ENCODE measurements at regions not wholly inside any gene's neighbourhood (a gene's known extent, or its start where the extent isn't known, plus 50 kb on each side); places are given as distances from the start of the nearest gene placed in this dataset.

GRCh38 chr17:33941744-33942143 lies 313.3 kb upstream of the CCL2 start:
- TF ChIP-seq SMC3 (IDR thresholded peaks at IDR 0.05; ENCODE audit: borderline replicate concordance, low read length) (no peak), PAX5 (IDR thresholded peaks at IDR 0.05; ENCODE audit: borderline replicate concordance, low read depth, low read length) (no peak), YBX1 (IDR thresholded peaks at IDR 0.05) (no peak), POLR2AphosphoS5 (IDR thresholded peaks at IDR 0.05; ENCODE audit: low read length) (no peak), NFIC (IDR thresholded peaks at IDR 0.05; ENCODE audit: low read depth, low read length) (no peak)
- TF ChIP-seq, protein P1, sequence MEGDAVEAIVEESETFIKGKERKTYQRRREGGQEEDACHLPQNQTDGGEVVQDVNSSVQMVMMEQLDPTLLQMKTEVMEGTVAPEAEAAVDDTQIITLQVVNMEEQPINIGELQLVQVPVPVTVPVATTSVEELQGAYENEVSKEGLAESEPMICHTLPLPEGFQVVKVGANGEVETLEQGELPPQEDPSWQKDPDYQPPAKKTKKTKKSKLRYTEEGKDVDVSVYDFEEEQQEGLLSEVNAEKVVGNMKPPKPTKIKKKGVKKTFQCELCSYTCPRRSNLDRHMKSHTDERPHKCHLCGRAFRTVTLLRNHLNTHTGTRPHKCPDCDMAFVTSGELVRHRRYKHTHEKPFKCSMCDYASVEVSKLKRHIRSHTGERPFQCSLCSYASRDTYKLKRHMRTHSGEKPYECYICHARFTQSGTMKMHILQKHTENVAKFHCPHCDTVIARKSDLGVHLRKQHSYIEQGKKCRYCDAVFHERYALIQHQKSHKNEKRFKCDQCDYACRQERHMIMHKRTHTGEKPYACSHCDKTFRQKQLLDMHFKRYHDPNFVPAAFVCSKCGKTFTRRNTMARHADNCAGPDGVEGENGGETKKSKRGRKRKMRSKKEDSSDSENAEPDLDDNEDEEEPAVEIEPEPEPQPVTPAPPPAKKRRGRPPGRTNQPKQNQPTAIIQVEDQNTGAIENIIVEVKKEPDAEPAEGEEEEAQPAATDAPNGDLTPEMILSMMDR (IDR thresholded peaks at IDR 0.05 in 2 of 3, conservative IDR thresholded peaks at IDR 0.05 in 1 of 3; ENCODE audit: control insufficient read depth in 2 of 3, extremely low read depth in 1 of 3, insufficient read depth in 1 of 3, low read depth in 3 of 3, low read length in 3 of 3), result no peak

Measured in GM12878 (cell line).